H9 (cell line): ENCODE measurements at regions not wholly inside any gene's neighbourhood (a gene's known extent, or its start where the extent isn't known, plus 50 kb on each side); places are given as distances from the start of the nearest gene placed in this dataset.

Source experiments
- DNase-seq: peaks from one replicate; pipeline ENCODE4 v3.0.0-alpha.2; 2017
- H2AFZ ChIP-seq: one replicate; pipeline ENCODE4 v1.6.1; 2013; ENCODE audit warnings: mild to moderate bottlenecking, low read length, control low read depth, moderate library complexity
- H2AK5ac ChIP-seq: 2 replicates; pipeline ENCODE4 v1.6.1; 2013; ENCODE audit warnings: low read length, control low read depth, mixed read lengths; ENCODE audit not compliant: insufficient read length
- H2BK120ac ChIP-seq: one replicate; pipeline ENCODE4 v1.6.1; 2013; ENCODE audit warnings: low read depth, mild to moderate bottlenecking, low read length, control low read depth, inconsistent platforms; ENCODE audit not compliant: poor library complexity, severe bottlenecking
- H2BK12ac ChIP-seq: 2 replicates; pipeline ENCODE4 v1.6.1; 2013; ENCODE audit warnings: low read length, control low read depth, mixed read lengths, low read depth; ENCODE audit not compliant: insufficient read length
- H2BK15ac ChIP-seq: 2 replicates; pipeline ENCODE4 v1.6.1; 2013; ENCODE audit warnings: low read depth, low read length, control low read depth
- H2BK20ac ChIP-seq: one replicate; pipeline ENCODE4 v1.6.1; 2013; ENCODE audit warnings: low read depth, mild to moderate bottlenecking, low read length, control low read depth, inconsistent platforms; ENCODE audit not compliant: poor library complexity, severe bottlenecking
- H2BK5ac ChIP-seq: 2 replicates; pipeline ENCODE4 v1.6.1; 2013; ENCODE audit warnings: low read length, control low read depth, mixed read lengths; ENCODE audit not compliant: insufficient read length
- H3K14ac ChIP-seq: 2 replicates; pipeline ENCODE4 v1.6.1; 2013; ENCODE audit warnings: low read length, control low read depth; ENCODE audit not compliant: insufficient read depth
- H3K18ac ChIP-seq: 2 replicates; pipeline ENCODE4 v1.6.1; 2013; ENCODE audit warnings: low read depth, mild to moderate bottlenecking, mixed read lengths, low read length, control low read depth; ENCODE audit not compliant: insufficient read length
- H3K23ac ChIP-seq: 2 replicates; pipeline ENCODE4 v1.6.1; 2013; ENCODE audit warnings: low read length, control low read depth, mixed read lengths, low read depth; ENCODE audit not compliant: insufficient read length
- H3K23me2 ChIP-seq: 2 replicates; pipeline ENCODE4 v1.6.1; 2013; ENCODE audit warnings: low read depth, mild to moderate bottlenecking, mixed read lengths, low read length, control low read depth; ENCODE audit not compliant: insufficient read length, poor library complexity, severe bottlenecking
- H3K27ac ChIP-seq: 2 replicates; pipeline ENCODE4 v1.5.1; 2013; ENCODE audit warnings: low read length, control low read depth, mixed read lengths, low read depth; ENCODE audit not compliant: insufficient read length
- H3K27me3 ChIP-seq: 2 replicates; pipeline ENCODE4 v1.6.1; 2013; ENCODE audit warnings: low read length, control low read depth, inconsistent platforms; ENCODE audit not compliant: insufficient read depth
- H3K4ac ChIP-seq: 2 replicates; pipeline ENCODE4 v1.6.1; 2013; ENCODE audit warnings: low read depth, mild to moderate bottlenecking, control low read depth, inconsistent platforms, low read length, moderate library complexity
- H3K4me1 ChIP-seq: 2 replicates; pipeline ENCODE4 v1.6.1; 2013; ENCODE audit warnings: low read length, control low read depth, inconsistent platforms; ENCODE audit not compliant: insufficient read depth
- H3K4me2 ChIP-seq: 2 replicates; pipeline ENCODE4 v1.6.1; 2013; ENCODE audit warnings: low read length, control low read depth, mixed read lengths; ENCODE audit not compliant: insufficient read length, insufficient read depth
- H3K56ac ChIP-seq: 2 replicates; pipeline ENCODE4 v1.6.1; 2013; ENCODE audit warnings: low read depth, mild to moderate bottlenecking, mixed read lengths, low read length, control low read depth; ENCODE audit not compliant: insufficient read length
- H3K79me1 ChIP-seq: 2 replicates; pipeline ENCODE4 v1.6.1; 2013; ENCODE audit warnings: low read depth, mild to moderate bottlenecking, moderate library complexity, low read length, control low read depth, inconsistent platforms; ENCODE audit not compliant: insufficient read depth, poor library complexity, severe bottlenecking
- H3K79me2 ChIP-seq: 2 replicates; pipeline ENCODE4 v1.6.1; 2013; ENCODE audit warnings: low read length, control low read depth, inconsistent platforms; ENCODE audit not compliant: insufficient read depth
- H3K9ac ChIP-seq: 2 replicates; pipeline ENCODE4 v1.6.1; 2013; ENCODE audit warnings: low read length, control low read depth, mixed read lengths; ENCODE audit not compliant: insufficient read length; ENCODE audit errors: extremely low read depth
- H3K9me3 ChIP-seq: one replicate; pipeline ENCODE4 v1.6.1; 2013; ENCODE audit warnings: low read depth, low read length, inconsistent platforms; ENCODE audit not compliant: control insufficient read depth
- H3T11ph ChIP-seq: one replicate; pipeline ENCODE4 v1.6.1; 2013; ENCODE audit warnings: mild to moderate bottlenecking, low read length, control low read depth, inconsistent platforms
- H4K20me1 ChIP-seq: one replicate; pipeline ENCODE4 v1.6.1; 2013; ENCODE audit not compliant: control insufficient read depth, insufficient read length, insufficient read depth
- H4K5ac ChIP-seq: 2 replicates; pipeline ENCODE4 v1.6.1; 2013; ENCODE audit warnings: low read depth, mild to moderate bottlenecking, mixed read lengths, low read length, control low read depth; ENCODE audit not compliant: insufficient read length
- H4K8ac ChIP-seq: replicated peaks from 2 replicates; pipeline ENCODE4 v1.6.1; 2013; ENCODE audit warnings: low read length, control low read depth, mixed read lengths, low read depth; ENCODE audit not compliant: insufficient read length
- H4K91ac ChIP-seq: 2 replicates; pipeline ENCODE4 v1.6.1; 2013; ENCODE audit warnings: low read depth, mild to moderate bottlenecking, moderate library complexity, mixed read lengths, low read length, control low read depth; ENCODE audit not compliant: insufficient read length
- H3K27ac Mint-ChIP-seq, 3 experiments: 2 replicates in 2 of 3; 3 replicates in 1 of 3; pipeline ENCODE4 v1.8.0; 2020 to 2021; ENCODE audit warnings: mixed read lengths in 3 of 3, mild to moderate bottlenecking in 1 of 3, moderate library complexity in 1 of 3
- H3K27me3 Mint-ChIP-seq: 2 replicates; pipeline ENCODE4 v1.8.0; 2021; ENCODE audit warnings: low read depth, mild to moderate bottlenecking, moderate library complexity, mixed read lengths
- H3K36me3 Mint-ChIP-seq, 3 experiments: 2 replicates in 2 of 3; 3 replicates in 1 of 3; pipeline ENCODE4 v1.8.0; 2020 to 2021; ENCODE audit warnings: low read depth in 3 of 3, mixed read lengths in 3 of 3; ENCODE audit not compliant: insufficient read depth in 1 of 3
- H3K4me1 Mint-ChIP-seq, 2 experiments: 2 replicates each; pipeline ENCODE4 v1.8.0; 2020; ENCODE audit warnings: mixed read lengths in 2 of 2
- H3K4me3 Mint-ChIP-seq, 2 experiments: 2 replicates in 1 of 2; 3 replicates in 1 of 2; pipeline ENCODE4 v1.8.0; 2020 to 2021; ENCODE audit warnings: mild to moderate bottlenecking in 2 of 2, mixed read lengths in 2 of 2, moderate library complexity in 1 of 2
- H3K9me3 Mint-ChIP-seq, 2 experiments: 2 replicates in 1 of 2; 3 replicates in 1 of 2; pipeline ENCODE4 v1.8.0; 2020; ENCODE audit warnings: mild to moderate bottlenecking in 2 of 2, mixed read lengths in 2 of 2, moderate library complexity in 1 of 2
- CTCF ChIP-seq: fragments of 200-600 bp; sonication (generic); conservative IDR thresholded peaks from 3 replicates; pipeline ENCODE4 v1.8.0; 2021; ENCODE audit warnings: antibody characterized with exemption, mild to moderate bottlenecking
- WGBS: extraction: QIAGEN DNeasy Blood & Tissue Kit; methylation state at CpG from one replicate; pipeline ENCODE4 v1.1.7; 2013; ENCODE audit warnings: missing lambda C conversion rate, low lambda C conversion rate, mixed read lengths; ENCODE audit not compliant: insufficient read length; ENCODE audit errors: extremely low coverage; 5-methylcytosine and 5-hydroxymethylcytosine counted together

GRCh38 chr2:239704737-239705136, 303.9 kb upstream of the HDAC4 start:
- Histone ChIP-seq H2AK5ac (no peak overlapping the region), H4K8ac (no peak overlapping the region), H3K79me1 (no peaks in the 10 kb centered on the region), H3K27me3 (no peaks in the 10 kb centered on the region), H2AFZ (no peak overlapping the region), H3T11ph (no peak overlapping the region), H3K9me3 (no peaks in the 10 kb centered on the region), H4K91ac (no peak overlapping the region), H3K23me2 (no peaks in the 10 kb centered on the region), H3K4me2 (no peak overlapping the region), H3K14ac (no peak overlapping the region), H3K23ac (no peak overlapping the region), H2BK15ac (no peak overlapping the region), H3K9ac (no peak overlapping the region), H3K27ac (no peak overlapping the region), H2BK5ac (no peak overlapping the region), H4K20me1 (no peaks in the 10 kb centered on the region), H2BK120ac (no peak overlapping the region), H3K4ac (no peak overlapping the region), H3K18ac (no peak overlapping the region), H3K4me1 (no peaks in the 10 kb centered on the region), H2BK20ac (no peak overlapping the region), H3K79me2 (no peaks in the 10 kb centered on the region), H4K5ac (no peak overlapping the region), H2BK12ac (no peak overlapping the region), H3K56ac (no peak overlapping the region)
- Mint-ChIP-seq H3K27me3 (peaks cover 6% of the 10 kb centered on the region), H3K4me1 (peaks cover 13 to 16% of the 10 kb centered on the region in 2 experiments), H3K27ac (no peak overlapping the region), H3K4me3 (no peak overlapping the region), H3K9me3 (peaks cover 5 to 12% of the 10 kb centered on the region in 2 experiments; a peak in 4 of 5 replicates), H3K36me3 (no peaks in the 10 kb centered on the region; a peak in 1 of 7 replicates)
- no peak for DNase-seq
- no CpG with 5 or more reads among the region's 6 CpGs for WGBS
- TF ChIP-seq CTCF: no peak
